GM12891 (cell line): ENCODE measurements at regions not wholly inside any gene's neighbourhood (a gene's known extent, or its start where the extent isn't known, plus 50 kb on each side); places are given as distances from the start of the nearest gene placed in this dataset.

ENCODE experiments used
- PAX5 ChIP-seq: IDR thresholded peaks from 2 replicates; pipeline ENCODE4 v1.6.1; 2011; ENCODE audit warnings: low read length, moderate library complexity, mild to moderate bottlenecking; ENCODE audit not compliant: insufficient read depth, severe bottlenecking
- POLR2A ChIP-seq: IDR thresholded peaks from 2 replicates; pipeline ENCODE4 v1.6.1; 2011; ENCODE audit warnings: low read depth, low read length, control low read depth
- POU2F2 ChIP-seq: IDR thresholded peaks from 2 replicates; pipeline ENCODE4 v1.6.1; 2011; ENCODE audit warnings: low read depth, mild to moderate bottlenecking, control low read depth, low read length, moderate library complexity
- TAF1 ChIP-seq: IDR thresholded peaks from 2 replicates; pipeline ENCODE4 v1.6.1; 2011; ENCODE audit warnings: low read depth, low read length, control low read depth

DNA sequence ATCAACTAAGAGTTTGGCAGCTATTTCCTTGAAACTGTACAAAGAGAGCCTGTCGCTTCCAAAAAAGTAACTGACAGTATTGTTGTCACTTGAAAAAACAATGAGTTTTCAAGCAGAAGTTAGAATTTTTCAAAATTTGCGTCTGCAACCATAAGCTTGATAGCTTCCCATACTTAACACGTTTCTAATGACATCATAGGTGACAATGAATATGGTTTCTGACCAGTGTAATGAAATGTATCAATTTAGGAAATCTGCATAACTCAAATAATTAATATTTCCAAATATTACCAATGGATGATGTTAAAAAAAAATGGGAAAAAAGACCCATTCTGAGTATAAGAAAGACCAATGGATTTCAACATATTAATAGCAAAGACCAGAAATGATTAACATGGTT, 165.4 kb upstream of the CRY1 start:
- no peak for TF ChIP-seq POLR2A
- no peak for TF ChIP-seq POU2F2
- no peak for TF ChIP-seq TAF1
- no peak for TF ChIP-seq PAX5
